Neural cell (in vitro differentiated cells): ENCODE measurements at regions not wholly inside any gene's neighbourhood (a gene's known extent, or its start where the extent isn't known, plus 50 kb on each side); places are given as distances from the start of the nearest gene placed in this dataset.

Experiments used
- H2AFZ ChIP-seq: fragments of 200-600, 300-800 bp; sonication (generic), shearing (Covaris generic); 2 replicates; pipeline ENCODE4 v1.6.0; 2014; ENCODE audit warnings: low read depth, mild to moderate bottlenecking, antibody characterized with exemption, low read length, moderate library complexity
- H3F3A ChIP-seq: fragments of 200-600 bp; shearing (Covaris generic); 2 replicates; pipeline ENCODE4 v1.6.1; 2016; ENCODE audit warnings: mild to moderate bottlenecking, moderate library complexity, mixed read lengths, antibody characterized with exemption, low read length; ENCODE audit not compliant: insufficient read depth, poor library complexity, severe bottlenecking
- H3K27ac ChIP-seq: fragments of 200-600, 300-800 bp; sonication (generic), shearing (Covaris generic); 2 replicates; pipeline ENCODE4 v1.5.1; 2014; ENCODE audit warnings: mild to moderate bottlenecking, low read length, moderate library complexity
- H3K27me3 ChIP-seq: fragments of 300-800, 200-600 bp; sonication (generic), shearing (Covaris generic); 2 replicates; pipeline ENCODE4 v1.6.0; 2014; ENCODE audit warnings: mild to moderate bottlenecking, low read depth, low read length, moderate library complexity; ENCODE audit not compliant: insufficient read depth
- H3K36me3 ChIP-seq: fragments of 300-800, 200-600 bp; sonication (generic), shearing (Covaris generic); 2 replicates; pipeline ENCODE4 v1.5.1; 2014; ENCODE audit warnings: mild to moderate bottlenecking, antibody characterized with exemption, low read length, moderate library complexity; ENCODE audit not compliant: insufficient read depth
- H3K4me2 ChIP-seq: fragments of 300-800, 200-600 bp; sonication (generic), shearing (Covaris generic); 2 replicates; pipeline ENCODE4 v1.6.0; 2014; ENCODE audit warnings: mild to moderate bottlenecking, low read length
- H3K4me3 ChIP-seq: fragments of 300-800, 200-600 bp; sonication (generic), shearing (Covaris generic); 2 replicates; pipeline ENCODE4 v1.5.1; 2014; ENCODE audit warnings: mild to moderate bottlenecking, low read length, moderate library complexity
- H3K79me2 ChIP-seq: fragments of 200-600 bp; shearing (Covaris generic); replicated peaks from 2 replicates; pipeline ENCODE4 v1.6.0; 2014; ENCODE audit warnings: mild to moderate bottlenecking, low read length, moderate library complexity; ENCODE audit not compliant: insufficient read depth
- H3K9ac ChIP-seq: fragments of 300-800, 200-600 bp; sonication (generic), shearing (Covaris generic); 2 replicates; pipeline ENCODE4 v1.6.1; 2016; ENCODE audit warnings: mild to moderate bottlenecking, low read length, mixed read lengths
- H3K9me2 ChIP-seq: fragments of 200-600 bp; shearing (Covaris generic); 2 replicates; pipeline ENCODE4 v1.6.1; 2016; ENCODE audit warnings: mild to moderate bottlenecking, low read length, mixed read lengths; ENCODE audit not compliant: insufficient read depth
- H3K9me3 ChIP-seq: fragments of 200-600, 300-800 bp; sonication (generic), shearing (Covaris generic); 2 replicates; pipeline ENCODE4 v1.6.1; 2016; ENCODE audit warnings: mild to moderate bottlenecking, mixed run types, low read length, moderate library complexity, mixed read lengths
- H4K20me1 ChIP-seq: fragments of 200-600 bp; shearing (Covaris generic); 2 replicates; pipeline ENCODE4 v1.6.1; 2016; ENCODE audit warnings: mild to moderate bottlenecking, mixed run types; ENCODE audit not compliant: insufficient read depth
- CTCF ChIP-seq: fragments of 450-650 bp; IDR thresholded peaks from 2 replicates; pipeline ENCODE4 v1.5.1; 2014; ENCODE audit warnings: antibody characterized with exemption, mild to moderate bottlenecking, moderate library complexity; ENCODE audit not compliant: poor library complexity, severe bottlenecking
- EP300 ChIP-seq: fragments of 450-650 bp; conservative IDR thresholded peaks from 2 replicates; pipeline ENCODE4 v1.6.1; 2014; ENCODE audit warnings: antibody characterized with exemption, mild to moderate bottlenecking, moderate library complexity; ENCODE audit not compliant: poor library complexity, severe bottlenecking
- EZH2 ChIP-seq: fragments of 200-600, 300-800 bp; shearing (Covaris generic), sonication (generic); IDR thresholded peaks from 2 replicates; pipeline ENCODE4 v1.6.1; 2014; ENCODE audit warnings: antibody characterized with exemption, low read length, borderline replicate concordance, mild to moderate bottlenecking; ENCODE audit not compliant: insufficient read depth, poor library complexity, severe bottlenecking
- MXI1 ChIP-seq: fragments of 450-650 bp; conservative IDR thresholded peaks from 2 replicates; pipeline ENCODE4 v1.6.1; 2014; ENCODE audit warnings: antibody characterized with exemption, mild to moderate bottlenecking; ENCODE audit not compliant: poor library complexity, severe bottlenecking
- POLR2AphosphoS5 ChIP-seq: IDR thresholded peaks from 2 replicates; pipeline ENCODE4 v1.6.1; 2012
- RAD21 ChIP-seq: fragments of 450-650 bp; conservative IDR thresholded peaks from 2 replicates; pipeline ENCODE4 v1.6.1; 2014; ENCODE audit warnings: antibody characterized with exemption, mild to moderate bottlenecking, moderate library complexity
- REST ChIP-seq: IDR thresholded peaks from 2 replicates; pipeline ENCODE4 v1.6.1; 2012; ENCODE audit warnings: borderline replicate concordance
- SMC3 ChIP-seq: fragments of 450-650 bp; conservative IDR thresholded peaks from 2 replicates; pipeline ENCODE4 v1.6.1; 2014; ENCODE audit warnings: antibody characterized with exemption, mild to moderate bottlenecking, moderate library complexity; ENCODE audit not compliant: poor library complexity
- TAF1 ChIP-seq: IDR thresholded peaks from 2 replicates; pipeline ENCODE4 v1.6.1; 2012; ENCODE audit warnings: low read depth

- Histone ChIP-seq H3K27ac (no peak overlapping the region), H3F3A (no peaks in the 10 kb centered on the region), H3K79me2 (no peaks in the 10 kb centered on the region), H3K9me2 (no peaks in the 10 kb centered on the region), H4K20me1 (no peaks in the 10 kb centered on the region), H3K9me3 (no peaks in the 10 kb centered on the region), H3K9ac (no peak overlapping the region), H3K27me3 (no peaks in the 10 kb centered on the region), H3K4me3 (no peak overlapping the region), H3K4me2 (no peak overlapping the region), H2AFZ (no peak overlapping the region), H3K36me3 (no peaks in the 10 kb centered on the region)
- TF ChIP-seq POLR2AphosphoS5 = no peak
- TF ChIP-seq SMC3 = no peak
- no peak for TF ChIP-seq REST
- no peak for TF ChIP-seq TAF1
- TF ChIP-seq RAD21 = no peak
- no peak for TF ChIP-seq EZH2
- no peak for TF ChIP-seq EP300
- no peak for TF ChIP-seq CTCF
- no peak for TF ChIP-seq MXI1
These were observed 222.0 kb upstream of the HS6ST1 start for GRCh38 chr2:128540670-128541069.

GRCh38 chr2:128541448-128541847 lies 222.8 kb upstream of the HS6ST1 start:
- Histone ChIP-seq H3K4me2 (no peak overlapping the region), H3K9me2 (no peaks in the 10 kb centered on the region), H3K79me2 (no peaks in the 10 kb centered on the region), H3F3A (no peaks in the 10 kb centered on the region), H3K9me3 (no peaks in the 10 kb centered on the region), H3K4me3 (no peak overlapping the region), H3K9ac (no peak overlapping the region), H3K27me3 (no peaks in the 10 kb centered on the region), H2AFZ (no peak overlapping the region), H3K27ac (no peak overlapping the region), H3K36me3 (no peaks in the 10 kb centered on the region), H4K20me1 (no peaks in the 10 kb centered on the region)
- TF ChIP-seq POLR2AphosphoS5 (no peak), RAD21 (no peak), TAF1 (no peak), MXI1 (no peak), EZH2 (no peak), SMC3 (no peak), REST (no peak), EP300 (no peak), CTCF (no peak)
